ENCODE measurements at regions not wholly inside any gene's neighbourhood (a gene's known extent, or its start where the extent isn't known, plus 50 kb on each side); places are given as distances from the start of the nearest gene placed in this dataset.

DNA sequence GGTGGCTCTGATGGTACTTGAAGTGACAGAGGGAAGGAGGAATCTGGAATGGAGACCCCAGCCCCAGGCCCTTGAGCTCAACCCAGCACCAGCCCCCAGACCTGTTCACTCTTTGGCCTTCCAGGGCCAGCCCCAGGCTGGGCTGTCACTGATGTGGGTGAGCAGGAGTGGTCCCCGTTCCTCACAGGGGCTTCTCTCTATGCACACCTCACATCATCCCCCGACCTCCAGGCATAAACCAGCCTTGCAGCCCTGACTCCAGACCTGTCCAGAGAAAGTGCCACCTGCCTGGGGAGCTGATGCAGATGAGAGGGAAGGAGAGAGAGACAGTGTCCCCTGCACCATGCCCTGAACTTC, 182.6 kb upstream of the SDK2 start:
- TF ChIP-seq, protein P1, sequence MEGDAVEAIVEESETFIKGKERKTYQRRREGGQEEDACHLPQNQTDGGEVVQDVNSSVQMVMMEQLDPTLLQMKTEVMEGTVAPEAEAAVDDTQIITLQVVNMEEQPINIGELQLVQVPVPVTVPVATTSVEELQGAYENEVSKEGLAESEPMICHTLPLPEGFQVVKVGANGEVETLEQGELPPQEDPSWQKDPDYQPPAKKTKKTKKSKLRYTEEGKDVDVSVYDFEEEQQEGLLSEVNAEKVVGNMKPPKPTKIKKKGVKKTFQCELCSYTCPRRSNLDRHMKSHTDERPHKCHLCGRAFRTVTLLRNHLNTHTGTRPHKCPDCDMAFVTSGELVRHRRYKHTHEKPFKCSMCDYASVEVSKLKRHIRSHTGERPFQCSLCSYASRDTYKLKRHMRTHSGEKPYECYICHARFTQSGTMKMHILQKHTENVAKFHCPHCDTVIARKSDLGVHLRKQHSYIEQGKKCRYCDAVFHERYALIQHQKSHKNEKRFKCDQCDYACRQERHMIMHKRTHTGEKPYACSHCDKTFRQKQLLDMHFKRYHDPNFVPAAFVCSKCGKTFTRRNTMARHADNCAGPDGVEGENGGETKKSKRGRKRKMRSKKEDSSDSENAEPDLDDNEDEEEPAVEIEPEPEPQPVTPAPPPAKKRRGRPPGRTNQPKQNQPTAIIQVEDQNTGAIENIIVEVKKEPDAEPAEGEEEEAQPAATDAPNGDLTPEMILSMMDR (IDR thresholded peaks at IDR 0.05): no peak
- no peak for TF ChIP-seq EZH2 (IDR thresholded peaks at IDR 0.05)

Data from neural progenitor cell (in vitro differentiated cells).